HG03442 (cell line): ENCODE measurements at regions not wholly inside any gene's neighbourhood (a gene's known extent, or its start where the extent isn't known, plus 50 kb on each side); places are given as distances from the start of the nearest gene placed in this dataset.
"Not testable (repeated sequence)": the region's sequence is repeated elsewhere in the genome, so short reads cannot be mapped to it uniquely, and the experiment has no call there.

Experiments used
- ATAC-seq: cut with Tn5 transposase; IDR thresholded peaks from one replicate; pipeline ENCODE4 v1.9.1; 2021; ENCODE audit warnings: mild to moderate bottlenecking, moderate library complexity; ENCODE audit not compliant: unreplicated experiment

DNA sequence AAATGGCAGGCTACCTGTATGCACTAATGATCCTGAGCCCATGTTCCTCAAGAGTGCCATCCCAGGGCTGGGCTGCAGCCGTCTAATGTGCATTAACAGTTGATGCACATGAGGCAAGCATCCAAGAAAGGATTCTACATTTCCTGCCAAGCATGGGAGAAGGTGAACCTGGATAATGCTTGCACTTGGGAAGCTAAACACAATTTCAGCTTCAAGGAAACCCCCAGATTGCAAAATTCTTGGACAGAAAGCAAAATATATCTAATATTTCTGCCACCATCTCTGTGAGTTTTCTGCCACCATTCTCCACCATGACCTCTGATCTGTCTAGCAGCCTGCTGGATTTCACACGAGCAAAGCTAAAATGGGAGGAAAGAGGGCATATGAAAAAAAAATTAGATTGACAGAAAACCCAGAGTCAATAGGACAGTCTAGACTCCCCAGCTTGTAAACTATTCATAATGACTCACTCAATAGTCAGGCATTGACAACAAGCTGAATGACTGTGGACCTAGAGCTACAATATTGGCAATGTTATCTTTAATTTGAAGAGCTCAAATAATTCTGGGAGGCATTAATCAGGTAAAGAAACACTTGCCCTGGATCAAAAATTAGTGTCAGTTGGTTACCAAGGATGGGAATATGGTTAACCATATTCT lies 91.9 kb upstream of the BCL2L14 start:
- ATAC-seq, result no peak

DNA sequence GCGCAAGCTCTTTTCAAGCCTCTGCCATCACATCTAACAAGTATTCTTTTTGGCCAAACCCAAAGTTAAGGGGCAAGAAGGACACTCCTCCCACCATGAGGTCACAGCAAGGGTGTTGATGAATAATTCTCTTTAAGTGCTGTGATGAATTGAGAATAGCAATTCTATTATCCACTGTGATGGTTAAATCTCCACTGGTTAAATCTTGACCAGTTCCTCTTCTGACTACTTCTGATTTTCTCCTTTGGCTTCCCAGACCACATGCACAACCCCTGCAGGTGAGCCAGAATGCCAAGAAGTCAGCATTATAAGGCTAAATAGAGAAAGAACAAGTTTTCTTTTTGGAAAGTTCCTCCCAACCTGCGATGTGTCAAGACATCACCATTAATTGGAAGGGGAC lies 90.6 kb upstream of the BCL2L14 start:
- no peak for ATAC-seq

GRCh38 chr12:11981121-11981733 lies 89.5 kb upstream of the BCL2L14 start:
- peak; percentile 89 for ATAC-seq

- ATAC-seq, result no peak
Observed at GRCh38 chr12:11984417-11984816, 86.3 kb upstream of the BCL2L14 start.

DNA sequence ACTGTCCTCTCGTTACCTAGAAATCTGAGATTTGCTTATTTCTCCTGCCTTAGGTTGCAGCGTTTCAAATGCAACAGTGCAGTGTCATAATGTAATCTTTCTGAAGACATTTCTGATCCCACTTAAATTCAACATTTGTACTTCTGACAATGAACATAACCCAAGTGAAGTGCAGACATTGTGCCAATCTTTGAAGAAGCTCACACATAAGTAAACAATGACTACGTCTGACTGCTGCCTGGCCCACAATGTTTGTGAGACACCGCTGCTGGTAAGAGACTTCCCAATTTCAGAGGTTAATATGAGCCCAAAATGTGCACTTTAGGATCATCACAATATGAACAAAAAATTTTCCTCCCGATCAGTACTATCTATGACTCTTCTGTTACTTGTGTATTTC lies 84.6 kb upstream of the BCL2L14 start:
- no peak for ATAC-seq

GRCh38 chr12:11987901-11988300 lies 82.8 kb upstream of the BCL2L14 start:
- no peak for ATAC-seq

GRCh38 chr12:11991604-11992003 lies 79.1 kb upstream of the BCL2L14 start:
- ATAC-seq, result no peak

DNA sequence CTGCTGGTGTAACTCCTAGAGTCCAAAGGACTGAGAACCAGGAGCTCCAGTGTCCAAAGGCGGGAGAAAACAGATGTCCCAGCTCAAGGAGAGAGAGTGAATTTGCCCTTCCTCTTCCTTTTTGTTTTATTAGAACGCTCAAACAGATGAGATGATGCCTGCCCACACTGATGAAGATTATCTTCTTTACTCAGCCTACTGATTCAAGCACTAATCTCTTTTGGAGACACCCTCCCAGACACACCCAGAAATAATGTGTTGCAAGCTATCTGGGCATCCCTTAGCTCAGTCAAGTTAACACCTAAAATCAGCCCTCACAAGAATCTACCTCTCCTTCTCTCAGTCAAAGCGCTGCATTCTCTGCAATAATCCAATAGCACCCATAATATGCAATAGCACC lies 78.2 kb upstream of the BCL2L14 start:
- ATAC-seq, result no peak

- ATAC-seq, result not testable (repeated sequence)
Observed at GRCh38 chr12:11998307-11998943, 72.3 kb upstream of the BCL2L14 start.

DNA sequence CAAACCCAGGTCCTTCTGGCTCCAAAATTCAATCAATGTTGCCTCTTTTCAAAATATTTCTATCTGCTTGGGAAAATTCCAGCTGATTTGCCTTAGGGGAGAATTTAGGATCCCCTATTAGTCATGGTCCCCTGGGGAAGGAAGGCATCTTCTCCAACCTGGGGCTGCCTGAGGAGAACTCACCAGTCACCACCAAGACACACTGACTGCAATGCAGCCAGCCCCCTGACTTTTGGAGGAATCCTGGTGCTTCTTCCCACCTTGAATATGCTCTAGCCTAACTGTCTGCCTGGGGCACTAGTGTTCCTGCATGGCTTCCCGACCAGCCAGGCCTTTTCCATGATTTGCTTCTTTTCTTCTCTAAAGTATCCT lies 71.8 kb upstream of the BCL2L14 start:
- ATAC-seq, result no peak

DNA sequence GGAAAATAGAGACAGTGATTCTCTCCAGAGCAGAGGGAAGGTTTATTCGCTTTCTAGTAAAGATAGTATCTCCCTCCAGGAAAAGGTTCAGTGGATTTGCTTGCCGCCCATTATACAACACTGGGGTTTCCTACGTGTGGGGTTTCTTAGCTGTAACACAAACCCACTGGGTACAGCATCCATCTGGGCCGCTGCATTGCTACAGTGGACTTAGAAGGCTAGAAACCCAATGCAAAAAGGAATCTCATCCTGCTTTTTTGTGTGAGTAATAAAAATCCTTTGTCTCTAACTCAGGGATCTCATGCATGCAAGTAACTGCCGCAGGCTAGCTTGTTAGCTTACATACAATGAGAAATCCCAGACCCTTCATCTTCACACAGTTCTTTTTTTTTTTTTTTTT lies 67.1 kb upstream of the BCL2L14 start:
- no peak for ATAC-seq

GRCh38 chr12:12004524-12004923 lies 66.2 kb upstream of the BCL2L14 start:
- no peak for ATAC-seq

DNA sequence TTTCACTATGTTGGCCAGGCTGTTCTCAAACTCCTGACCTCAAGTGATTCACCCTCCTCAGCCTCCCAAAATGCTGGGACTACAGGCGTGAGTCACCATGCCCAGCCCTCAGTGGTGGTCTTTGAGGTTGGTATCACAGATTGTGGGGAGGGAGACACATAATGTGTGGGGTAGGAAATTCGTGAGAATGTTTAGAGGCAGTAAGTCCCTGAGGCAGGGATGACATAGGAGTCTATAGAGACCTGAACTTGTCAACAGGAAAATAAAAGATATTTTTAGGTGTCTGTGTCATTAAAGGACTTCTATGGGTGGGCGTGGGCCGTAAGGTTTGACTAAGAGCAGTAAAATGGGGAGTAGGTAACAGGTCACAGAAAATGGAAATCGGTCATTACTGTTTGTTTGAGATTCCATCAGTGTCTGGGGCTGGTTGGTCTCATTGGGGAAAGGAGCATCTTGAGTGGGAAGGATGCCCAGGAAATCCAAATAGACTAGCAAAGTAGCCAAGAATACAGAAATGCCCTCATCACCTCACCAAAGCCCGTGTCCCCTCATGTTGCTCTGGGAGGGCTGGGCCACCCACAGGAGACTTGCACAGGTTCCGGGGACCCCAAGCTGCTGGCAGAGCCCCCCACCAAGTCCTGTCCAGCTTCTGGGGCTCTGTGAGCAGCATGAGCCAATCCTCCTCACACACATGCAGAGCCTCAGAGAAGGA lies 63.6 kb upstream of the BCL2L14 start:
- ATAC-seq, result peak; percentile 26

DNA sequence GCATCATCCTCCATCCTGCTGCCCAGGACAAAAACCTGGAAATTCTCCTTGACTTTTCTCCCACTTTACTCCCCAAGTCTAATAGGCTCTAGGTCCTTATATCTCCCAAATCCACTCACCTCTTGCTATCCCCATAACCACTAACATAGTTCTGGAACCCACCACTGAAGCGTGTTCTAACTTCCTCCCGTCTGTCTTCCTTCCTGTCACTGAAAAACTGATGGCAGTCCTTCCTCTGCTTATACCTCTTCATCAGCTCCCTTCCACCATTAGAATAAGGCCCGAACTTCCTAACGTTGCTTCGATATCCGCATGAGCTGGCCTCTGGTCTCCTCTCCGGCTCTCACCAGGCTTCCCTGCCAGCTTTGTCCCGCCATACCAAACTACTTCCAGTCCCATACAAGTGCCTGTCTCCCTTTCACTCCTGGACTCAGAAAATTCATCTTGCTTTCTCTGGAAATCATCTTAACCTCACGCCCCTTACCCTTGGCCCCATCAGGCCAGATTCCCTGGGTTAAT lies 63.0 kb upstream of the BCL2L14 start:
- ATAC-seq, result no peak

DNA sequence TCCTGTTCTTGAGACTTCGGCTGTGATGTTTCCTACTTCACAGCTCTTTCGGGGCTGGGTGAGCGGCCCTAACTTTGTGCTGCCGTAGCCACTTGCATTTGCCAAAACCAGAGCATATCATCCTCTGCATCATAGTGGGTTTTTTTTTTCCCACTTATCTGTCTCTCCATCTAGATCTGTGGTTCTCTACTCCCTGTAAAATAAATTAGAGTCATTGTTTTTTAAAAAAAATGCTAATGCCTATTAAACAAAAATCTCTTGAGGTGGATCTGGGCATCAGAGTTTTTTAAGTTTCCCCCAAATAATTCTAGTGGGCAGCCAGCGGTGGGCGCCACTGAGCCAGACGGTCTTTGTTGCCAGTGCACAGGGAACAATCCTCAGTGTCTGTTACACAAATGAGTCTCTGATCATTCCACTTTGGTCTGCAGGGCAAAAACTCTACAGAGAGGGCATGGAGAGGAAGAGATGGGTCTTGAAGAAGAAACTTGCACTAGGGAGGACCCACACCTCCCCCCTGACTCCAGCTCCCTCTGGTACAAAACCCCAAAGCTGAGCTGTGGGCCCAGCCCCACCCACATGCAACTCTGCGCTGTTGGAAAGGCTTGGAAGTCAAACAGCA lies 62.4 kb upstream of the BCL2L14 start:
- no peak for ATAC-seq

GRCh38 chr12:12008931-12009611 lies 61.7 kb upstream of the BCL2L14 start:
- ATAC-seq, result peak; percentile 58

- ATAC-seq, result not testable (repeated sequence)
Observed at GRCh38 chr12:12009749-12010276, 60.9 kb upstream of the BCL2L14 start.

GRCh38 chr12:12010277-12011039 lies 60.3 kb upstream of the BCL2L14 start:
- ATAC-seq, result peak; percentile 41

- no peak for ATAC-seq
Observed at GRCh38 chr12:12011880-12012260, 58.9 kb upstream of the BCL2L14 start.
